ENCODE measurements at regions not wholly inside any gene's neighbourhood (a gene's known extent, or its start where the extent isn't known, plus 50 kb on each side); places are given as distances from the start of the nearest gene placed in this dataset.

DNA sequence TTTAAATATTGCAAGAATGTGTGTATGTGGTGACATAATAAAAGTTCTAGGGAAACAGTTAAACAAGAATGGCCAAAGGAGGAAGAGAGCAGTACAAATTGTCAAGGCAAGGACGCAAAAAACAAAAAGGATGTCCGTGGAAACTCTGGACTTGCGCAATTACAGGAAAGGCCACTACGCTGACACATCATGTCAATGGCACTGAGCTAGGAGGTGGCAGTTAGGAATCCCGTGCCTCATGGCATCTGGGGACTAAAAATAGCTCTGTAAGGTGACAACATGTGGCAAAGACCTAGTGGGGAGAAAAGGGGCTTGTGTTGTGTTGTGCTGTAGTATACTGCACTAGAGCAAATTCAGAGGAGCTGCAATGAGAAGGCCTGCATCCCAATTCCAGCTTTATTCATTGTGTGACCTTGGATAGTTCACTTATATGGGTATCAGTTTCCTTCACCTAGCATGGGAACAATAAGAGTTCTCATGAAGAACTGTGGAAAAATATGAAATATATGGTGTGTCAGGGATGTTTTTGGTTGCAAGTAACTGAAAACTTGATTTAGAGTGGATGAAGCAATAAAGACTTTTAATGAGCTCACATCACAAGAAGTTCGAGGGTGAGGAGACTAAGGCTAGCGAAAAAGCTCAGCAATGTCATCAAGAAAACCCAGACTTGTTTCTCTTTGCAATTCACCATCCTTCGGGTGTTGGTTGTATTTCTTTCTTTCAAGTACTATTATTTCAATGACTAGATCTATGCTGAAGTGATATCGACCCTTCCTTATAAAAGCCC is 124.1 kb upstream of the STC2 start:
- no peak for DNase-seq (ENCODE audit: low spot score)
- no peak overlapping the region for H3K4me3 ChIP-seq
- TF ChIP-seq, protein P1, sequence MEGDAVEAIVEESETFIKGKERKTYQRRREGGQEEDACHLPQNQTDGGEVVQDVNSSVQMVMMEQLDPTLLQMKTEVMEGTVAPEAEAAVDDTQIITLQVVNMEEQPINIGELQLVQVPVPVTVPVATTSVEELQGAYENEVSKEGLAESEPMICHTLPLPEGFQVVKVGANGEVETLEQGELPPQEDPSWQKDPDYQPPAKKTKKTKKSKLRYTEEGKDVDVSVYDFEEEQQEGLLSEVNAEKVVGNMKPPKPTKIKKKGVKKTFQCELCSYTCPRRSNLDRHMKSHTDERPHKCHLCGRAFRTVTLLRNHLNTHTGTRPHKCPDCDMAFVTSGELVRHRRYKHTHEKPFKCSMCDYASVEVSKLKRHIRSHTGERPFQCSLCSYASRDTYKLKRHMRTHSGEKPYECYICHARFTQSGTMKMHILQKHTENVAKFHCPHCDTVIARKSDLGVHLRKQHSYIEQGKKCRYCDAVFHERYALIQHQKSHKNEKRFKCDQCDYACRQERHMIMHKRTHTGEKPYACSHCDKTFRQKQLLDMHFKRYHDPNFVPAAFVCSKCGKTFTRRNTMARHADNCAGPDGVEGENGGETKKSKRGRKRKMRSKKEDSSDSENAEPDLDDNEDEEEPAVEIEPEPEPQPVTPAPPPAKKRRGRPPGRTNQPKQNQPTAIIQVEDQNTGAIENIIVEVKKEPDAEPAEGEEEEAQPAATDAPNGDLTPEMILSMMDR (IDR thresholded peaks at IDR 0.05), result no peak
- no peak overlapping the region for H3K27ac ChIP-seq

DNA sequence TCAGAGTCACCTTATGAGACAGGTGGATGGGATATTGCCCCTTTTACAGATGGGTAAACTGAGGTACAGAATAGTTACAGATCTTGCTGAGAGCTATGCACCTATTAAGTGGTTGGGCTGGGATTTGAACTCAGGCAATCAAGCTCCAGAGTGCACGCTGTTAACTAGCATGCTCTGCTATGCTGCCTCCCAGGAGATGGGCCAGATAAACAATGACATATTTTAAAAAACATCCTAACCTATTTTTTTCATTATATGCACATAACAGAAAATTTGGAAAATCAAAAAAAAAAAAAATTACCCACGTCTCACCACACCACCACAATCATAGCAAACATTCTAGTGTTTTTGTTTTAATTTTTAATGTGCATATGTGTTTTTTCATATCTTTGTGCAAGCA is 123.4 kb upstream of the STC2 start:
- Histone ChIP-seq H3K27ac (no peak overlapping the region), H3K4me3 (no peak overlapping the region)
- DNase-seq (ENCODE audit: low spot score), result no peak
- TF ChIP-seq, protein P1 (IDR thresholded peaks at IDR 0.05), result no peak

DNA sequence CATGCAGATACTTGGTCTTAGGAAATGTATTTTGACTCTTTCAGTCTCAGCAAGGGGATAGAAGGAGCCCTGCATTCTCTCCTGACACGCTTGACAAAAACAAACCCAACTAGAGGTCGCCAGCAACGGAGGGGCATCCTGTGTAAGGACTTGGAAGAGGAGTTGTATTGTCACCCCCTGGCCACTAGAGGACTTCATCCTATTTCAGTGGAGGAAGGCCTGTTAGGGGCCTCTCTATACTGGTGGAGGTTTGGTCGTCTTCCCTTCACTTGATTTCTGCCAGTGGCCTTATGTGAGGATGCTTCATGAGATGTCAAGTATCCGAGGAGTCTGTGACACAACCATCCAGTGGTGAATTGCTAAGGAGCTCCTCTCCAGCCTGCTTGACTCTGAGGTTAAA is 122.8 kb upstream of the STC2 start:
- no peak overlapping the region for H3K27ac ChIP-seq
- TF ChIP-seq, protein P1 (IDR thresholded peaks at IDR 0.05), result no peak
- no peak overlapping the region for H3K4me3 ChIP-seq
- no peak for DNase-seq (ENCODE audit: low spot score)

DNA sequence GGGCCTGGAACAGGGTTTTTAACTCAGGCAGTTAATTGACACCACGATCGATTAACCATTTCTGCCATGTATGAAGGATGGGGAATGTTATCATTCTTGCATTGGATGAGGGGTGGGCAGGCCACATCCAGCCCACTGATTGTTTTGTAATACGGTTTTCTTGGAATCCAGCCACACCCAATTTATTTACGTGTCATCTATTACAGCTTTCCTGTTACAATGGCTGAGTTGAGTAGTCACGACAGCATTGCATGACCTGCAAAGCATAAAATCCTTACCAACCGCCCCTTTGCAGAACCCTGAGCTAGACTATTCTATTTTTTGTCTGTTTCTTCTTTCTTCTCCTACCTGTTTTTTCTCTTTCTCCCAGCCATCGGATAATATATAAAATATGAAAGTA is 122.0 kb upstream of the STC2 start:
- no peak for DNase-seq (ENCODE audit: low spot score)
- Histone ChIP-seq H3K4me3 (no peak overlapping the region), H3K27ac (no peak overlapping the region)
- TF ChIP-seq, protein P1 (IDR thresholded peaks at IDR 0.05), result no peak

DNA sequence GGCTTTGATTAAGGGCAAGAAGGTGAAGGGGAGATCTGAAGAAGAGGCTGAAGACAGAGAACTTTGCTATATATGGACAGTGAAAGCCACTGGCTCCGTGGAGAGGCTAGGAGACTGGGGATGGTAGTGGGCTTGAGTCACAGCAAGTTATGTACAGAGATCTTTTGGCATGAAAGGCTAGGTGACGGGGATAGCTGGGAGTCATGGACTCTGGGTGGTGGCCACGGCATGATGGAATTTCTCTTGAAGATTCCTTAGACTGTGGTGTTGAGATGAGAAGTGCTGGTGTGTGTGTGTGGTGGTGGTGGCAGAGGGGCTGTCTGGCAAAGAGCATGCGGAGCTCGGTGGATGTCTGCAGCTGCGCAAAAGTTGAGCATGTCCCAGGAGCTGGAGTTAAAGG is 120.6 kb upstream of the STC2 start:
- H3K27ac ChIP-seq, result no peak overlapping the region
- H3K4me3 ChIP-seq, result no peak overlapping the region
- no peak for DNase-seq (ENCODE audit: low spot score)
- TF ChIP-seq, protein P1 (IDR thresholded peaks at IDR 0.05), result no peak

DNA sequence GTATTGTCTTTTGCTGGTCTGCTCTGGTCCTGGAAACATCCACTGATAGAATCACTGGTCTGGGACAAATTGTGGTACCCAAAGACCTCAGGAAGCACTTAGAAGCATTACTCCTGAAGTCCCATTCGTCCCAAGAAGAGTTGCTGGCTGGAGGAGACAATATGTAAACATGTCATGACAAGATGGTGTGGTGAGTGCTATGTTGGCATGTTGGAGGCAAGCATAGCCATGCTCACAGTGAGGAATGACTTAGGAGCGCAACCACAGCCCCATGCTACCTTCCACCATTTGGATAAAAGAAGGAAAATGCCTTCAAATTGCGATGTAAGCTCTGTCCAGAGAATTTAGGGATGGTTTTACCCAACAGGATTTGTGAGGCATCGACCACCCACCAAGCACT is 115.8 kb upstream of the STC2 start:
- TF ChIP-seq, protein P1 (IDR thresholded peaks at IDR 0.05), result no peak
- no peak for DNase-seq (ENCODE audit: low spot score)
- no peak overlapping the region for H3K27ac ChIP-seq
- no peak overlapping the region for H3K4me3 ChIP-seq

DNA sequence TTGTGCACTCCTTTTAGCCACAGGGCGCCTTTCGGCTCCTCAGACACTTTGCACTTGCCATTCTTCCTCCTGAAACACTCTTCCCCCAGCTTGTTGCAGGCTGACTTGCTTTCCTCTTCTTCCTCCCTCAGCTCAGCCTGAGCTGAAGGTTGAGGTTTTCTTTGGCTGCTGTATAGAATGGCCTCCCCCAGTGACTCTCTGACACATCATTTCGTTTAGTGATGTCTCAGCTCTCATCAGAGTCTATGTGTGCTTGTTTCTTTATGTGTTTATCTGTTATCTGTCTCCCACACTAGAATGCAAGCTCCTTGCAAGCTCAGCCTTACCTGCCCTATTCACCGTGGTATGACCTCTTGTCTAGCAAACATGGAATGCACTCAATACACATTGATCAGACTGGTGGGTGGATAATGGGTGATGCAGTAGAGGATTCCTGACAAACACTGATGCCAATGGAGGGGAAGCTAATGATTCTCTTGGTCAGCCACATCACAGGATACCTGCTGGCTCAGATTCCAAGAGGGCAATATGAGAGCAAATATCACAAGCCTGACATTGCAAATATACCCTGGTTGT is 112.9 kb upstream of the STC2 start:
- no peak for DNase-seq (ENCODE audit: low spot score)
- no peak overlapping the region for H3K4me3 ChIP-seq
- TF ChIP-seq, protein P1 (IDR thresholded peaks at IDR 0.05), result no peak

More for the DNA sequence above, 112.9 kb upstream of the STC2 start:
- no peak overlapping the region for H3K27ac ChIP-seq
